ENCODE measurements at regions not wholly inside any gene's neighbourhood (a gene's known extent, or its start where the extent isn't known, plus 50 kb on each side); places are given as distances from the start of the nearest gene placed in this dataset.

DNA sequence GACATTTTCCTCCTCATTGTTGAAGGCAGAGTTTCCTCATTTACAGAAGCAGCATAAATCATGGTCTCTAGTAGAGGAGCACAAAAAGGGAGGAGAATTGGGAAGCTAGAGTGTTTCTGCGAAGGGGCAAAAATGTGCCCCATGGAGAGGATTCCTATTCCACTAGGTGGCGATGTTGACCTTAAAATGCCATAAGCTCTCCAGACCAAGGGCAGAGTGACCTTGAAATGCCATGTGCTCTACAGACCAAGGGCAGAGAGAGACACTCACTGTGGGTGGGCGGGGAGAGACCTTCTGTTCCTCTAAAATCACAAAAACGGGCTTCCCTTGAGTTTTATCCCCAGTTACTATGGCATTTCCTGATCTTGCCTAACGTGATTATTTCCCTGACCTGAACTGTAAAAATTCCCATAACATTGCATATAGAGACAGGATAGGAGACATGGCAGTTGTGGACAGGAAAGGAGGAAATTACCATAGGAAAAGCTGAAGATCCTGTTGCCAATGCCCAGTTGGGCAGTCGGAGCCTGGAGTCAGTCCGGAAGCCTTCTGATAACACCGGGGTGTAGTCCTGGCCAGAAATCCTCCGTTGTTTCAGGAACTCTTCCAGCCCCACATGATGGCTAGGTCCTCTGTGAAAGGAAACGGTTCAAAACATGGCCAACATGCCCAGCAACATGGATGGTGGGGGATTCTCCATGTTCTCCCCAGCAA lies 567.7 kb downstream of the MAGEB5 start:
- TF ChIP-seq, protein P1, sequence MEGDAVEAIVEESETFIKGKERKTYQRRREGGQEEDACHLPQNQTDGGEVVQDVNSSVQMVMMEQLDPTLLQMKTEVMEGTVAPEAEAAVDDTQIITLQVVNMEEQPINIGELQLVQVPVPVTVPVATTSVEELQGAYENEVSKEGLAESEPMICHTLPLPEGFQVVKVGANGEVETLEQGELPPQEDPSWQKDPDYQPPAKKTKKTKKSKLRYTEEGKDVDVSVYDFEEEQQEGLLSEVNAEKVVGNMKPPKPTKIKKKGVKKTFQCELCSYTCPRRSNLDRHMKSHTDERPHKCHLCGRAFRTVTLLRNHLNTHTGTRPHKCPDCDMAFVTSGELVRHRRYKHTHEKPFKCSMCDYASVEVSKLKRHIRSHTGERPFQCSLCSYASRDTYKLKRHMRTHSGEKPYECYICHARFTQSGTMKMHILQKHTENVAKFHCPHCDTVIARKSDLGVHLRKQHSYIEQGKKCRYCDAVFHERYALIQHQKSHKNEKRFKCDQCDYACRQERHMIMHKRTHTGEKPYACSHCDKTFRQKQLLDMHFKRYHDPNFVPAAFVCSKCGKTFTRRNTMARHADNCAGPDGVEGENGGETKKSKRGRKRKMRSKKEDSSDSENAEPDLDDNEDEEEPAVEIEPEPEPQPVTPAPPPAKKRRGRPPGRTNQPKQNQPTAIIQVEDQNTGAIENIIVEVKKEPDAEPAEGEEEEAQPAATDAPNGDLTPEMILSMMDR (IDR thresholded peaks at IDR 0.05; ENCODE audit: poor library complexity), result peak; percentile 51
- TF ChIP-seq EZH2 (IDR thresholded peaks at IDR 0.05; ENCODE audit: borderline replicate concordance) (no peak), EZH2phosphoT487 (IDR thresholded peaks at IDR 0.05; ENCODE audit: low read depth, severe bottlenecking, unreplicated experiment) (no peak)
